CD4-positive, alpha-beta T cell (primary cell): ENCODE measurements at regions not wholly inside any gene's neighbourhood (a gene's known extent, or its start where the extent isn't known, plus 50 kb on each side); places are given as distances from the start of the nearest gene placed in this dataset.

ENCODE experiments used
- ATAC-seq: fragments of 200-7000 bp; cut with Tn5 transposase; one replicate; pipeline ENCODE4 v1.10.0; 2022; ENCODE audit warnings: mild to moderate bottlenecking; ENCODE audit not compliant: poor library complexity
- CTCF ChIA-PET: fragments of 350-600 bp; sonication (Branson Sonifier 250); formaldehyde crosslinking; loops from one replicate; lab custom pipeline; 2021; ENCODE audit warnings: antibody characterized with exemption, inconsistent platforms; lab: Charles Lee
- POLR2A ChIA-PET: fragments of 350-600 bp; sonication (Branson Sonifier 250); formaldehyde crosslinking; loops from one replicate; lab custom pipeline; 2021; ENCODE audit warnings: antibody characterized with exemption, inconsistent platforms; lab: Charles Lee
- DNase-seq, 14 experiments: peaks; one replicate each; pipeline ENCODE4 v3.0.0-alpha.2; 2013 to 2020; ENCODE audit warnings: mixed read lengths in 2 of 14
- H3K27ac ChIP-seq, 2 donors: one replicate each; pipeline versions ENCODE4 v1.5.1 to v1.7.0; 2013; ENCODE audit warnings: low read length in 2 of 2, low read depth in 1 of 2, mild to moderate bottlenecking in 1 of 2
- H3K27me3 ChIP-seq, 2 experiments: 1 replicate in 1 of 2; 2 replicates in 1 of 2; pipeline versions ENCODE4 v1.6.1 to v1.7.0; 2013; ENCODE audit warnings: low read length in 2 of 2, control low read depth in 1 of 2, mild to moderate bottlenecking in 1 of 2, moderate library complexity in 1 of 2; ENCODE audit not compliant: insufficient read depth in 2 of 2, control insufficient read depth in 1 of 2
- H3K36me3 ChIP-seq: one replicate; pipeline ENCODE4 v1.6.1; 2013; ENCODE audit warnings: low read length, control low read depth; ENCODE audit not compliant: insufficient read depth
- H3K4me1 ChIP-seq: one replicate; pipeline ENCODE4 v1.6.1; 2013; ENCODE audit warnings: low read length, control low read depth; ENCODE audit not compliant: insufficient read depth
- H3K4me3 ChIP-seq: one replicate; pipeline ENCODE4 v1.5.1; 2013; ENCODE audit warnings: mild to moderate bottlenecking, low read length, moderate library complexity
- H3K9me3 ChIP-seq, 2 experiments: 1 replicate in 1 of 2; 2 replicates in 1 of 2; pipeline versions ENCODE4 v1.6.1 to v1.7.0; 2013; ENCODE audit warnings: low read length in 2 of 2, mild to moderate bottlenecking in 2 of 2, control low read depth in 1 of 2, moderate library complexity in 1 of 2; ENCODE audit not compliant: control insufficient read depth in 1 of 2, insufficient read depth in 1 of 2
- H3K27ac Mint-ChIP-seq: one replicate; pipeline ENCODE4 v1.8.0; 2020; ENCODE audit warnings: mixed read lengths
- H3K27me3 Mint-ChIP-seq: one replicate; pipeline ENCODE4 v1.8.0; 2021; ENCODE audit warnings: mixed read lengths
- H3K36me3 Mint-ChIP-seq: one replicate; pipeline ENCODE4 v1.8.0; 2021; ENCODE audit warnings: low read depth, mixed read lengths
- H3K4me1 Mint-ChIP-seq: one replicate; pipeline ENCODE4 v1.8.0; 2021; ENCODE audit warnings: low read depth, mixed read lengths
- H3K4me3 Mint-ChIP-seq: one replicate; pipeline ENCODE4 v1.8.0; 2020; ENCODE audit warnings: mild to moderate bottlenecking, mixed read lengths
- H3K9me3 Mint-ChIP-seq: one replicate; pipeline ENCODE4 v1.8.0; 2020; ENCODE audit warnings: mixed read lengths
- intact Hi-C, 2 experiments: fragments of 100-400 bp; cut with DNase I in 1 of 2; cut with micrococcal nuclease in 1 of 2; formaldehyde crosslinking; loops; one replicate each; pipeline versions ENCODE4 v1.15.1 to v1.9.0; 2023 to 2025; cut with DNase I, micrococcal nuclease
- TF ChIP-seq, protein P1 (sequence below): fragments of 200-600 bp; IDR thresholded peaks from one replicate; pipeline ENCODE4 v1.8.0; 2022; ENCODE audit warnings: antibody characterized with exemption, mild to moderate bottlenecking

GRCh38 chr3:134302674-134303073, 52.0 kb upstream of the RYK start:
- Mint-ChIP-seq H3K27me3 (peaks cover 32% of the 10 kb centered on the region), H3K4me1 (no peaks in the 10 kb centered on the region), H3K4me3 (no peak overlapping the region), H3K27ac (no peak overlapping the region), H3K9me3 (no peaks in the 10 kb centered on the region), H3K36me3 (no peaks in the 10 kb centered on the region)
- ChIA-PET POLR2A (interaction anchor here (0.6 kb wide), 1 partner anchor 57 kb away, joined by 3 read pairs; no protein-coding TSS in a partner anchor), CTCF (interaction anchor here (1.0 kb wide), 1 partner anchor 171 kb away, joined by 3 read pairs; no protein-coding TSS in a partner anchor)
- no peaks in the 10 kb centered on the region for H3K27me3 ChIP-seq
- no peaks in the 10 kb centered on the region for H3K36me3 ChIP-seq
- DNase-seq: no peak
- H3K27ac ChIP-seq: no peak overlapping the region
- H3K4me3 ChIP-seq: no peak overlapping the region
- TF ChIP-seq, protein P1, sequence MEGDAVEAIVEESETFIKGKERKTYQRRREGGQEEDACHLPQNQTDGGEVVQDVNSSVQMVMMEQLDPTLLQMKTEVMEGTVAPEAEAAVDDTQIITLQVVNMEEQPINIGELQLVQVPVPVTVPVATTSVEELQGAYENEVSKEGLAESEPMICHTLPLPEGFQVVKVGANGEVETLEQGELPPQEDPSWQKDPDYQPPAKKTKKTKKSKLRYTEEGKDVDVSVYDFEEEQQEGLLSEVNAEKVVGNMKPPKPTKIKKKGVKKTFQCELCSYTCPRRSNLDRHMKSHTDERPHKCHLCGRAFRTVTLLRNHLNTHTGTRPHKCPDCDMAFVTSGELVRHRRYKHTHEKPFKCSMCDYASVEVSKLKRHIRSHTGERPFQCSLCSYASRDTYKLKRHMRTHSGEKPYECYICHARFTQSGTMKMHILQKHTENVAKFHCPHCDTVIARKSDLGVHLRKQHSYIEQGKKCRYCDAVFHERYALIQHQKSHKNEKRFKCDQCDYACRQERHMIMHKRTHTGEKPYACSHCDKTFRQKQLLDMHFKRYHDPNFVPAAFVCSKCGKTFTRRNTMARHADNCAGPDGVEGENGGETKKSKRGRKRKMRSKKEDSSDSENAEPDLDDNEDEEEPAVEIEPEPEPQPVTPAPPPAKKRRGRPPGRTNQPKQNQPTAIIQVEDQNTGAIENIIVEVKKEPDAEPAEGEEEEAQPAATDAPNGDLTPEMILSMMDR: no peak
- ATAC-seq: no peak
- H3K4me1 ChIP-seq: no peaks in the 10 kb centered on the region
- H3K9me3 ChIP-seq: no peaks in the 10 kb centered on the region
- intact Hi-C loops: loop anchor here in 1 of 2 experiments (5.0 kb wide), 1 partner anchor 50 kb away; the partner anchor contains the start of gene RYK

DNA sequence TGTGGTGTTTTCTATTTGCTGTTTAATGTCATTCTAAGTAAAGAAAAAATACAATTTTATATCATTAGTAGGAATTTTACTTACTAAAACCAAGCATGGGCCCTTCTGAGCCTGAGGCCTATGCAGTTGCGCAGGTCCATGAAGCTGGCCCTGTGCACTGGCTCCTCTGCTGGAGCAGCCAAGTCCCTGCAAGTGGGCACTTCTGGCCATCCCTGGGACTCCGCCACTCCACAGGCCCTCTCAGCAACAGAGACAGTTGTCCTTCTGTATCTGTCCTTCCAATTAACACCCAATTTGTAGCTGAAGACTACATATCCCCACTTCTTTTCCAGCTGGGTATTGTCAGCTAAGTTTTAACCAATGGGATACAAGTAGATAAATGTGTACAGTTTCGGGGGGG, 49.9 kb upstream of the RYK start:
- no peak overlapping the region for H3K4me3 Mint-ChIP-seq
- intact Hi-C loops: loop anchor here in 1 of 2 experiments (5.0 kb wide), 1 partner anchor 48 kb away; the partner anchor contains the start of gene RYK
- Histone ChIP-seq H3K4me3 (no peak overlapping the region), H3K36me3 (no peaks in the 10 kb centered on the region), H3K27ac (no peak overlapping the region), H3K27me3 (no peaks in the 10 kb centered on the region), H3K4me1 (no peaks in the 10 kb centered on the region), H3K9me3 (no peaks in the 10 kb centered on the region)
- TF ChIP-seq, protein P1: no peak
- POLR2A ChIA-PET: no interaction called here
- ATAC-seq (no peak), DNase-seq (no peak)
- H3K27ac Mint-ChIP-seq: no peak overlapping the region
- CTCF ChIA-PET: no interaction called here
- no peaks in the 10 kb centered on the region for H3K9me3 Mint-ChIP-seq
- H3K36me3 Mint-ChIP-seq: no peaks in the 10 kb centered on the region
- peaks cover 20% of the 10 kb centered on the region for H3K27me3 Mint-ChIP-seq
- H3K4me1 Mint-ChIP-seq: no peaks in the 10 kb centered on the region
